Natural killer cell treated with Interleukin-12 subunit alpha and Interleukin-12 subunit beta and Interleukin-15 and Interleukin-18, amount 100 ng/mL, for 72 hours (primary cell): ENCODE measurements at regions not wholly inside any gene's neighbourhood (a gene's known extent, or its start where the extent isn't known, plus 50 kb on each side); places are given as distances from the start of the nearest gene placed in this dataset.

Experiments used
- ATAC-seq, 2 donors: fragments of 150-1000 bp; cut with Tn5 transposase in 1 of 2; sonication (Bioruptor Pico), chemical (Tn5 transposase) in 1 of 2; 2 replicates each; pipeline ENCODE4 v1.10.0; 2021
- DNase-seq: peaks from one replicate; pipeline ENCODE4 v3.0.0; 2022; ENCODE audit warnings: low spot score
- H3K27ac Mint-ChIP-seq, 2 donors: 1 replicate in 1 of 2; 2 replicates in 1 of 2; pipeline ENCODE4 v1.8.0; 2022; ENCODE audit warnings: mixed read lengths in 2 of 2, mild to moderate bottlenecking in 1 of 2, moderate library complexity in 1 of 2
- H3K27me3 Mint-ChIP-seq, 2 donors: 1 replicate in 1 of 2; 2 replicates in 1 of 2; pipeline ENCODE4 v1.8.0; 2022; ENCODE audit warnings: mixed read lengths in 2 of 2
- H3K36me3 Mint-ChIP-seq: one replicate; pipeline ENCODE4 v1.8.0; 2022; ENCODE audit warnings: mixed read lengths
- H3K4me1 Mint-ChIP-seq, 2 donors: 1 replicate in 1 of 2; 2 replicates in 1 of 2; pipeline ENCODE4 v1.8.0; 2022; ENCODE audit warnings: low read depth in 2 of 2, mixed read lengths in 2 of 2, mild to moderate bottlenecking in 1 of 2
- H3K4me3 Mint-ChIP-seq: one replicate; pipeline ENCODE4 v1.8.0; 2022; ENCODE audit warnings: mixed read lengths
- H3K9me3 Mint-ChIP-seq: 2 replicates; pipeline ENCODE4 v1.8.0; 2022; ENCODE audit warnings: mixed read lengths

DNA sequence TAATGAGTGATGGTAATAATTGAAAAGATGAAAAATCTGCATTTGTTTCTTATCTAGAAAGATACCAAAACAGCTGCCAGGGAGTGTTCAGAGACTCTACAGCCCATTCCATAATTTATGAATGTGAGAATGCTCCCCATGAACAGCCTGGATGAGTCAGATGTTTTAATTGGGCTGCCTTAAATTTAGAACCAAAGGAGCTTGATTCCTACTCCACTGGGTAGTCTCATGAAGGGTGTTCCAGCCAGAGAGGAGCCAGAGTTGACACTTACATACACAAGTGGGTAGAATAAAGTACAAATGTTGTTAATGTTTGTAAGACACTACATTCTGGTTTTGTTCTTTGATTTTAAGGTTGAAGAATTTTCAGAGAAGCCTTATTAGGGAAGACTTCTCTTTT lies 123.2 kb upstream of the PRNP start:
- ATAC-seq (no peak), DNase-seq (no peak)
- no peaks in the 10 kb centered on the region for H3K9me3 Mint-ChIP-seq
- H3K36me3 Mint-ChIP-seq, result no peaks in the 10 kb centered on the region
- H3K27ac Mint-ChIP-seq, result no peak overlapping the region
- H3K4me1 Mint-ChIP-seq, result no peaks in the 10 kb centered on the region
- peaks cover 38 to 55% of the 10 kb centered on the region in 2 donors for H3K27me3 Mint-ChIP-seq
- no peak overlapping the region for H3K4me3 Mint-ChIP-seq

GRCh38 chr20:4560667-4561066 lies 125.6 kb upstream of the PRNP start:
- no peak overlapping the region for H3K4me3 Mint-ChIP-seq
- H3K4me1 Mint-ChIP-seq, result no peaks in the 10 kb centered on the region
- no peaks in the 10 kb centered on the region for H3K36me3 Mint-ChIP-seq
- no peak for ATAC-seq
- no peak overlapping the region for H3K27ac Mint-ChIP-seq
- H3K9me3 Mint-ChIP-seq, result no peaks in the 10 kb centered on the region
- DNase-seq, result no peak
- H3K27me3 Mint-ChIP-seq, result peaks cover 32 to 57% of the 10 kb centered on the region in 2 donors

- DNase-seq, result no peak
- no peaks in the 10 kb centered on the region for H3K36me3 Mint-ChIP-seq
- no peaks in the 10 kb centered on the region for H3K4me1 Mint-ChIP-seq
- peaks cover 36 to 64% of the 10 kb centered on the region in 2 donors for H3K27me3 Mint-ChIP-seq
- no peak overlapping the region for H3K4me3 Mint-ChIP-seq
- H3K9me3 Mint-ChIP-seq, result no peaks in the 10 kb centered on the region
- no peak for ATAC-seq
- no peak overlapping the region for H3K27ac Mint-ChIP-seq
These were observed 126.3 kb upstream of the PRNP start for GRCh38 chr20:4559906-4560305.

DNA sequence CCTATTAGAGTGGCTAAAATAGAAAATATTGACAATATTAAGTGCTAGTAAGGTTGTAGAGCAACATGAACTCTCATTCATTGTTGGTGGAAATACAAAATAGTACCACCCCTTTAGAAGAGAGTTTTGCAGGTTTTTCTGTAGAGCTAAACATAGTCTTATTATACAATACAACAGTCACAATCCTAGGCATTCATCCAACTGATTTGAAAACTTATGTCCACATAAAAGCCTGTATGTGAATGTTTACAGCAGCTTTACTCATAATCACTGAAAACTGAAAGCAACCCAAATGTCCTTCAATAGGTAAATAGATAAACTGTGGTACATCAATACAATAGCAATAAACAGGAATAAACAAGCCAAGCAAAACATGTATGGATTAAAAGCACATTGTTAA lies 127.2 kb upstream of the PRNP start:
- peaks cover 36 to 58% of the 10 kb centered on the region in 2 donors for H3K27me3 Mint-ChIP-seq

DNA sequence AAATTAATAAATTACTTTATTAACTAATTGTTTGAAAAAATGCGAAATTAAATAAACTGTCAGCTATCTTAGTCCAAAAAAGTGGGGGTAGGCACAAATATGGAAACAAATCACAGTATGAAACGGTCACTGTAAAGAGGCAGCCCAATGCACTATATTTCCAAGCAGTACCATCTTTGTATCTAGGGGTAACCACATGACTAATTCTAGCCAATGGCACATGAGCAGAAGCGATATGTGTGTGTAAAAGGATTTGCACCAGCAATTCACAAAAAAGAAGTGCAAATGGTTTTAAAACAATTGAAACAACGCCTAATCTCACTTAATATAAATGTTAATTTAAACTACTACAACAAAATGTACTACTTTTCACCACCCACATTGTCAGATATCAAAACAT lies 129.5 kb upstream of the PRNP start:
- H3K27ac Mint-ChIP-seq, result no peak overlapping the region

More for the DNA sequence above, 127.2 kb upstream of the PRNP start:
- no peaks in the 10 kb centered on the region for H3K36me3 Mint-ChIP-seq
- no peak for DNase-seq
- no peak overlapping the region for H3K27ac Mint-ChIP-seq
- no peak for ATAC-seq
- no peak overlapping the region for H3K4me3 Mint-ChIP-seq
- no peaks in the 10 kb centered on the region for H3K4me1 Mint-ChIP-seq
- no peaks in the 10 kb centered on the region for H3K9me3 Mint-ChIP-seq

DNA sequence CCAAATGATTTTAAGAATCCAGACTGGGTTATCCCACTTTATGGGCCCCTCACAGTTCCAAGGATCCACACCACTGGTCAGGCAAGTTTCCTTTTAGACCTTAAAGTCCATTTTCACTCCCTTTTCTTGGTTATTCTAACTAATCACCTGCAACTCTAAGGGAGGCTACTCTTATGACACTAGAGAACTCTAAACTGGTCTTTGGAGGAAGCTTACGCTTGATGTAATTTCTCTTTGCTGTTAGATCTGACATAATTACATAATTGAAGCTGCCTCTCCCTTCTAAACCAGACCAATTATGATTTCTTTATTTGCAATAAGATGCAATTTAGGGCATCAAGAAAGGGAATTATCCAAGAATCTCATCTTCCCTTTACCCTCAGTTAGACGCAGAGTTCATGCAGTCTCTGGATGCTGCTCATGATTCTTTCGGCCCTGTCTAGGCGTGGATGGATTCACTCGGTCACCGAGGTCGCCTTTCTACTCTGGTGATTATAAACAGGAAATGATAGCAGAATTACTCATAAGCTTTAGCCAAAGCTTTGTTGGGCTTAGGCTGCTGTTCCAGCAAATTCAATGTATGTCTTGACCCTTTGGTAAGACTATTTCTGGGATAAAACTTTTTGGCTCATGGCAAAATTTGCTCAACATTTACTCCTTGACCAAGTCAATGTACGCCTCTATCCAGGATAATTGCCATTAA lies 130.9 kb upstream of the PRNP start:
- H3K27me3 Mint-ChIP-seq, result peaks cover 38 to 59% of the 10 kb centered on the region in 2 donors
- no peaks in the 10 kb centered on the region for H3K9me3 Mint-ChIP-seq
- no peak overlapping the region for H3K4me3 Mint-ChIP-seq
- DNase-seq (no peak), ATAC-seq (no peak)
- H3K4me1 Mint-ChIP-seq, result no peaks in the 10 kb centered on the region
- no peaks in the 10 kb centered on the region for H3K36me3 Mint-ChIP-seq
- H3K27ac Mint-ChIP-seq, result no peak overlapping the region

More for the DNA sequence above, 129.5 kb upstream of the PRNP start:
- Mint-ChIP-seq H3K4me1 (no peaks in the 10 kb centered on the region), H3K4me3 (no peak overlapping the region), H3K27me3 (peaks cover 37 to 62% of the 10 kb centered on the region in 2 donors), H3K9me3 (no peaks in the 10 kb centered on the region), H3K36me3 (no peaks in the 10 kb centered on the region)
- DNase-seq (no peak), ATAC-seq (no peak)

DNA sequence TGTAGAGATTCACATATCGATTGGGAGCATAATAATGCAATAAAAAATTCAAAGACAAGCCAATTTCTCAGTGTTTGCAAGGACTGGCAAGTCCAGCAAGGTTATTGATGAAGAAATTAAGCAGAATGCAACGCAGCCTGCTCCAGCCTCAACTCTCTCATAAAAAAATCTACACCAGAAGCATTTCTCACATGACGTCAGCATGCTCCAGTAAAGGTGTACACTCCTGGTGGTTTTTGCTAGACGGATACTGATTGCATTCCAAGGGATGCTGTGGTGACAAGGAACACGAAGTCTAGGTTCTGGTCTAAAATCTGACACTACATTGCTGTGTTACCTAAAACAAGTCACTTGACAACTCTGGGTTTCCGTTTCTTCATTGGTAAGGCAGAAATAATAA lies 131.9 kb upstream of the PRNP start:
- H3K9me3 Mint-ChIP-seq, result no peaks in the 10 kb centered on the region
- DNase-seq, result no peak
- no peaks in the 10 kb centered on the region for H3K36me3 Mint-ChIP-seq
- H3K27me3 Mint-ChIP-seq, result peaks cover 38 to 59% of the 10 kb centered on the region in 2 donors
- no peaks in the 10 kb centered on the region for H3K4me1 Mint-ChIP-seq
- no peak for ATAC-seq
- H3K4me3 Mint-ChIP-seq, result no peak overlapping the region
- no peak overlapping the region for H3K27ac Mint-ChIP-seq

DNA sequence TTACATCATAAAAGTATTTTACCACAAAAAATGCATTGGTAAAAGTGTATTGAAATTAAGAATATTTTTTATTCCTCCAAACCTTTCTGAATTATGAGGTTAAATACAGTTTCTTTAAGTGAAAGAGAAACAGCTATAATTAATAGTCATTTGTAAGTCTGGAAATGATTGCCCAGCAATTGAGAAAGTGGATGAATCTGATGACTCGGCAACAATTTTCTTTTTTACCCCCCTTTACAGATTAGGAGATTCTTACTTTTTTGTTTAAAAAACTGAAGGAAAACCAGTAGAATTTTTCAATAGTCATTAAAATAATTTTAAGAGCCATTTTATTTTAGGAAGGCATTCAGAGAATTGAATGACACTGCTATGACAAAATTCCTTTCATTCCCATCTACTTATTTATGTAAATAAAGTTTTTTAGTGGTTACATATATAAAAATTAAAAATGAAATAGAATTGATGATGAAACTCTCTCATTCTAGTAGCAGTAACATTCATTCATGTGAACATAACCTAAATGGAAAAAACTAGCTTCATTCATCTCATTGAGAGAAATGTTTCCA lies 134.1 kb upstream of the PRNP start:
- ATAC-seq (no peak), DNase-seq (no peak)
- Mint-ChIP-seq H3K27me3 (peaks cover 33 to 47% of the 10 kb centered on the region in 2 donors), H3K4me1 (no peaks in the 10 kb centered on the region), H3K27ac (no peak overlapping the region), H3K4me3 (no peak overlapping the region), H3K36me3 (no peaks in the 10 kb centered on the region), H3K9me3 (no peaks in the 10 kb centered on the region)

DNA sequence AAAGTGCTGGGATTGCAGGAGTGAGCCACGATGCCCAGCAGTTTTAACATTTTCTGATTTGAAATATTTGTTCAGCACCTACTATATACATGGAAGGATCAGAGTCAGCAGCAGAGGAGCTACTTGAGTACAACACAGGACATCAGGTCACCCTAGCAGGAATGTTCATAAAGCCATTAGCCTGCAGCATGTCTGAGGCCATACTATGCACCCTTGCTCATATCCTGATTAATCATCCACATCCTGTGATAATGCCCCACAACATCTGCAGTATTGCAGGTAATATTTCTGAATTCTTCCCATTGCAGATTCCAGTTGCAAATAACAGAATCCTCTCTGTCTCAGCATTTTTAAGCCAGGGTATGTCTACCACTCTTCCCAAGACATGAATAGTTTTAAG lies 135.5 kb upstream of the PRNP start:
- Mint-ChIP-seq H3K9me3 (no peaks in the 10 kb centered on the region), H3K36me3 (no peaks in the 10 kb centered on the region), H3K4me3 (no peak overlapping the region), H3K27ac (no peak overlapping the region), H3K27me3 (peaks cover 43 to 61% of the 10 kb centered on the region in 2 donors), H3K4me1 (no peaks in the 10 kb centered on the region)
- no peak for DNase-seq
- ATAC-seq, result no peak

DNA sequence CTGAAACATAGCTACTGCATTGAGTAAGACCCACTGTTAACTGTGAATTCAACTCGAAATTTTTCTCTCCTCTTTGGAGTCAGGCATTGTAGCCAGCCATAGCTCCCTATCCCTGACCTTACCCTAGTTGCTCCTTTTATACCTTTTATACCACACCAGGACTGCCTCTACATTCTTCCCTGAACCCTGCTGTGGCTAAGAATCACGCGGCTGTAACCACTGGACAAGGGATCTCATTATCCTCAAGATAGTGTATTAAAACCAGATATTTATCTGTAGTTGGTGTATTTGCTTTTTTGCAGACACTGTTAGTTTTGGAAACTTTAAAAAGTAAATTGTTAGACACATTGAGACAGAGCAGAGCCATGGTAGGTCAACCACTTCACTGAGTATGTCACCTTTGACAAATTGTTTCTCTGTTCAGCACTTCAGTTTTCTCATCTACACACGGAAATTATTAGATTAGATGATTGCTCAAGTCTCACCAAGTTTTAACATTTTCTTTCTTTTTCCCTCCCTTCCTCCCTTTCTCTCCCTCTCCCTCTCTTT lies 136.5 kb upstream of the PRNP start:
- no peak overlapping the region for H3K4me3 Mint-ChIP-seq
- no peaks in the 10 kb centered on the region for H3K4me1 Mint-ChIP-seq
- H3K9me3 Mint-ChIP-seq, result no peaks in the 10 kb centered on the region
- ATAC-seq (no peak), DNase-seq (no peak)
- H3K36me3 Mint-ChIP-seq, result no peaks in the 10 kb centered on the region
- no peak overlapping the region for H3K27ac Mint-ChIP-seq
- peaks cover 40 to 62% of the 10 kb centered on the region in 2 donors for H3K27me3 Mint-ChIP-seq

- no peak for DNase-seq
- Mint-ChIP-seq H3K4me1 (no peaks in the 10 kb centered on the region), H3K27me3 (peaks cover 43 to 66% of the 10 kb centered on the region in 2 donors), H3K27ac (no peak overlapping the region), H3K9me3 (no peaks in the 10 kb centered on the region), H3K36me3 (no peaks in the 10 kb centered on the region), H3K4me3 (no peak overlapping the region)
- ATAC-seq, result no peak
These were observed 137.7 kb upstream of the PRNP start for GRCh38 chr20:4548552-4548951.

DNA sequence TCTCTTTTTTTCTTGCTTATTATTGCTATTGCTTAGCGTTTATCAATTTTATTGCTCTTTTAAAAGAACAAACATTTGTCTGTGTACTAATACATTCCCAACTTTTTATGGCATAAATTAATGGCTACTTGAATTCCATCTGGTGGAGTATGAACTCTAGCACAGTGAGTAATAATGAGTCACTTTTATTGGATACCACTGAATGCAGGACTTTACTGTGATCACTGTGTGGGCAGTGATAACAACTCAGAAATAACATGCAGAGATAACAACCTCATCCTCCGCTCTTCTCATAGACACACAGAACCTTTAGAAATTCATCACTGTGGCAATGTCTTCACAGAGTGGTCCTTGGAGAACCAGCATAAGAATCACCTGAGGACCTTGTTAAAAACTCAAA lies 139.5 kb upstream of the PRNP start:
- Mint-ChIP-seq H3K36me3 (no peaks in the 10 kb centered on the region), H3K4me3 (no peak overlapping the region), H3K9me3 (no peaks in the 10 kb centered on the region), H3K27ac (no peak overlapping the region), H3K27me3 (peaks cover 42 to 61% of the 10 kb centered on the region in 2 donors), H3K4me1 (no peaks in the 10 kb centered on the region)
- ATAC-seq (no peak), DNase-seq (no peak)

- Mint-ChIP-seq H3K4me1 (no peaks in the 10 kb centered on the region), H3K9me3 (no peaks in the 10 kb centered on the region), H3K36me3 (no peaks in the 10 kb centered on the region), H3K27me3 (peaks cover 40 to 64% of the 10 kb centered on the region in 2 donors), H3K4me3 (no peak overlapping the region), H3K27ac (no peak overlapping the region)
- DNase-seq, result no peak
- no peak for ATAC-seq
These were observed 139.9 kb upstream of the PRNP start for GRCh38 chr20:4546342-4546741.

DNA sequence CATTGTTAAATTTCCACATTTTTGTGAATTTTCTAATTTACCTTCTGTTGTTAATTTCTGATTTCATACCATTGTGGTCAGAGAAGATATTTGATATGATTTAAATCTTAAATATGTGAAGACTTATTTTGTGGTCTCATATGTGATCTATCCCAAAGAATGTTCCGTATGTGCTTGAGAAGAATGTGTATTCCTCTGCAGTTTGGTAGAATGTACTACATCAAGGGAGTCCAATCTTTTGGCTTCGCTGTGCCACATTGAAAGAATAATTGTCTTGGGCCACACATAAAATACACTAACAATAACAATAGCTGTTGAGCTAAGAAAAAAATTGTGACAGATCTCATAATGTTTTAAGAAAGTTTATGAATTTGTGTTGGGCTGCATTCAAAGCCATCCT lies 140.7 kb upstream of the PRNP start:
- H3K36me3 Mint-ChIP-seq, result no peaks in the 10 kb centered on the region
- H3K4me3 Mint-ChIP-seq, result no peak overlapping the region
- no peaks in the 10 kb centered on the region for H3K9me3 Mint-ChIP-seq
- H3K27me3 Mint-ChIP-seq, result peaks cover 43 to 67% of the 10 kb centered on the region in 2 donors
- DNase-seq (no peak), ATAC-seq (no peak)
- H3K4me1 Mint-ChIP-seq, result no peaks in the 10 kb centered on the region
- H3K27ac Mint-ChIP-seq, result no peak overlapping the region
